GM12875 (cell line): ENCODE measurements at regions not wholly inside any gene's neighbourhood (a gene's known extent, or its start where the extent isn't known, plus 50 kb on each side); places are given as distances from the start of the nearest gene placed in this dataset.

Source experiments
- H3K4me3 ChIP-seq: one replicate; pipeline ENCODE4 v1.5.1; 2011; ENCODE audit warnings: low read depth, low read length, control low read depth
- TF ChIP-seq, protein P1 (sequence below): IDR thresholded peaks from 2 replicates; pipeline ENCODE4 v1.5.1; 2011; ENCODE audit warnings: low read depth, mild to moderate bottlenecking, control low read depth, inconsistent platforms, low read length, moderate library complexity, borderline replicate concordance; ENCODE audit not compliant: insufficient read depth

DNA sequence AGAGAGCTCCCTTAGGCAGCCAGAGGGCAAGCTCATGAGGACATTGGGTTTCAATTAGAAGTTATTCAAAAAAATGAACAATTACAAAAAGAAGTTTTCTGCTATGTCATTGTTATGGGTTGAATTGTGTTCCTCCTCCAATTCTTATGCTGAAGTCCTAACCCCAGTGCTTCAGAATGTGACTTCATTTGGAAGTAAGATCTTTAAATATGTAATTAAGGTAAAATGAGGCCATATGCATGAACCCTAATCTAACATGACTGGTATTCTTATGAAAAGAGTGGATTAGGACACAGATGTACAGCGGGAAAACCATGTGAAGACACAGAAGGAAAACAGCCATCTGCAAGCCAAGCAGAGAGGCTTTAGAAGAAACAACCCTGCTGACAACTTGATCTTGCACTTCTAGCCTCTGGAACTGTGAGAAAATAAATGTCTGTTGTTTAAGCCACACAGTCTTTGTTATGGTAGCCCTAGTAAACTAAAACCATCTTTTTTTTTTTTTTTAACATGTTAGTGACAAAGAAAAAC, 929.6 kb downstream of the EPHA3 start:
- H3K4me3 ChIP-seq: no peak overlapping the region
- TF ChIP-seq, protein P1, sequence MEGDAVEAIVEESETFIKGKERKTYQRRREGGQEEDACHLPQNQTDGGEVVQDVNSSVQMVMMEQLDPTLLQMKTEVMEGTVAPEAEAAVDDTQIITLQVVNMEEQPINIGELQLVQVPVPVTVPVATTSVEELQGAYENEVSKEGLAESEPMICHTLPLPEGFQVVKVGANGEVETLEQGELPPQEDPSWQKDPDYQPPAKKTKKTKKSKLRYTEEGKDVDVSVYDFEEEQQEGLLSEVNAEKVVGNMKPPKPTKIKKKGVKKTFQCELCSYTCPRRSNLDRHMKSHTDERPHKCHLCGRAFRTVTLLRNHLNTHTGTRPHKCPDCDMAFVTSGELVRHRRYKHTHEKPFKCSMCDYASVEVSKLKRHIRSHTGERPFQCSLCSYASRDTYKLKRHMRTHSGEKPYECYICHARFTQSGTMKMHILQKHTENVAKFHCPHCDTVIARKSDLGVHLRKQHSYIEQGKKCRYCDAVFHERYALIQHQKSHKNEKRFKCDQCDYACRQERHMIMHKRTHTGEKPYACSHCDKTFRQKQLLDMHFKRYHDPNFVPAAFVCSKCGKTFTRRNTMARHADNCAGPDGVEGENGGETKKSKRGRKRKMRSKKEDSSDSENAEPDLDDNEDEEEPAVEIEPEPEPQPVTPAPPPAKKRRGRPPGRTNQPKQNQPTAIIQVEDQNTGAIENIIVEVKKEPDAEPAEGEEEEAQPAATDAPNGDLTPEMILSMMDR: no peak

GRCh38 chr3:90039994-90040393, 932.6 kb downstream of the EPHA3 start:
- H3K4me3 ChIP-seq: no peak overlapping the region
- TF ChIP-seq, protein P1: no peak

GRCh38 chr3:90040554-90040953, 933.1 kb downstream of the EPHA3 start:
- TF ChIP-seq, protein P1: no peak
- H3K4me3 ChIP-seq: no peak overlapping the region

DNA sequence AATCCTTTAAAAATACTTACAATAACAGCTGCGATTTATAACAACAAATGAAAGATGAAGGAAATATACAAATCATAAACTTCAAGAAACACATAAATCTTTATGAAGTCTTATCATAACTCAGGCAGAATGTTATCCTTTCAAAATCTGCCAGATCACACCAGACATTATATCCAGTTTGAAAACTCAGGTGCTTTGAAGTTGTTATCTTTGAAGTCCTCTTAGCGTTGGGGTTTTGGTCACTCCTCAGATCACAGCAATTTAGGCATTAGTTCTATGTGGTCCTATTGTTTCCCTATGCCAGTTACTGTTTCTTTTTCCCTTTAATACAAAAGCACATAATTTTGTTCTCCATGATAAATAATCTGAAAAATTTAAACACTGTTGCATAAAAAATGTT, 934.6 kb downstream of the EPHA3 start:
- no peak overlapping the region for H3K4me3 ChIP-seq
- TF ChIP-seq, protein P1: no peak

DNA sequence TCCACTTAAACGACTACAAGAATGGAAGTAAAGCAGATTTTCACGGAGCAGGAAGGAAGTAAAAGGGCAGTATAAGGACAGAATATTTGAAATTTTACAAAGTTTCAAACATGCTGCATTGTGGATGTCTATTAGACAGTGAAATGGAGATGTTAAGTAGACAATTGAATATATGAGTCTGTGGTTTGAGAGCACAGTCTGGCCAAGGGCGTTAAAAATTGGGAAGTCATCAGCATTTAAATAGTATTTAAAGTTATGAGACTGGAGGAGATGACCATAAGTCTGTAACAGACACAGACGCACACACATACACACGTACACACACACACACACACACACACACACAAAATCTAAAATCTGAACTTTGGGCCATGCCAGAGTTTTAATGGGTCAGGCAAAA, 935.9 kb downstream of the EPHA3 start:
- H3K4me3 ChIP-seq: no peak overlapping the region

DNA sequence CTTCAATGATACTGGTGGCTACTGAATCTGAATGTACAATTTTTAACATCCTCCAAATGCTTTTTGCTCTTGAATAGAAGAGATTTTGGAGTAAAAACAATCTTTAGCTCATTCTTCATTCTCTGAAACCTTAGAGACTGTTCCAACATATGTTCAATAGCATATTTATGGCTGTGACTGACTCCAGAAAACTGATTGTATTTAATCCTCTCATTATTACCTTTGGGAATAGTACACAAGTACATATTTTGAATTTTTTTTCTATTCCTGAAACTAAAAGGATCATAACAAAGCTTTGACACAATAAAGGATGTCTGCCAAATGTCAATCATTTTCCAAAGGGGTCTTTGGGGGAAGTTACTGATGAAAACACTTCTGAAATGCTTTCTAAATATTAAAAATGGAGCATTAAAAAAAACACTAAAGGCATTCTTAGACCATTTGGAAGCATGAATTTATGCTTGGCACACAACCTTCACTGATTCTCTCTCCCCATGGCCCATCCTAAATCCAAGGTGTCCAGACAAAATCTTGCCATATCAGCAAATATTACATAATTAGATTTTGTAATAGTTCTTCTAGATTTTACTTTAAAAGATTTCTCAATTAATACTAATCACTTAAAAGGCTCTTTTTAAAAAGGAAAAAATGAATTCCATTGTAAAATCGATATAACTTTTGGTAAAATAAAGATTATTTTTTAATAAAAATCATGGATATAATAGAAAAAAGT, 936.8 kb downstream of the EPHA3 start:
- TF ChIP-seq, protein P1: no peak
- no peak overlapping the region for H3K4me3 ChIP-seq

More for the DNA sequence above, 935.9 kb downstream of the EPHA3 start:
- TF ChIP-seq, protein P1: no peak

- TF ChIP-seq, protein P1: no peak
- no peak overlapping the region for H3K4me3 ChIP-seq
Observed at GRCh38 chr3:90052425-90052950, 945.1 kb downstream of the EPHA3 start.
